HG03139 (cell line): ENCODE measurements at regions not wholly inside any gene's neighbourhood (a gene's known extent, or its start where the extent isn't known, plus 50 kb on each side); places are given as distances from the start of the nearest gene placed in this dataset.

Experiments
- ATAC-seq: cut with Tn5 transposase; IDR thresholded peaks from one replicate; pipeline ENCODE4 v1.9.1; 2021; ENCODE audit not compliant: unreplicated experiment

GRCh38 chr6:119476554-119476953 lies 127.0 kb upstream of the MAN1A1 start:
- ATAC-seq, result peak; percentile 83

- no peak for ATAC-seq
Measured at GRCh38 chr6:119476024-119476423, 126.5 kb upstream of the MAN1A1 start.

DNA sequence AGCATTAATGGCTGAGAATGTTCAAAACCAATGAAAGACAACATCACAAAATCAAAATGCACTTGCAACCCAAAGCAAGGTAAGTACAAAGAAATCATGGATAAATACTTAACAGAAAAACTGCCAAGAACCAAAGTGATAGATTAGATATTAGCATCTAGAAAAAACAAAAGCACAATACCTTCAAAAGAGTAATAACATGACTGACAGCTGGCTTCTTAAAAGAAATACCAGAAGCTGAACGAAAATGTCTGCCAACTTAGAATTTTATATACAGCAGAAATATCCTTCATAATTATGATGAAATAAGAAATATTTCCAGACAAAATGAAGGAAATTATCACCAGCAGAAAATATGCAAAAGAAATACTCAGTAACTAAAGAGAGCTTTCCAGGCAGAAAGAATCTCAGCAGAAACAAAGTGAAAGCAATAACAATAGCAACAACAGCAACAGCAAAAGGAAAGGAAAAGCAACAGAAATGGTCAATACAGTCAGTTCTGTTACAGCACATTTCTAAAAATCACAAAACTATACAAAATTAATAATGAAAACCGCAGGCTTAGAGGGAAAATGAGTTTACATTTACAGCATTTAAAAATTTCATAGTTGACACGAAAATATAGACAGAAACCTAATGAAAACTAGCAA lies 121.5 kb upstream of the MAN1A1 start:
- no peak for ATAC-seq

GRCh38 chr6:119467488-119468081 lies 118.0 kb upstream of the MAN1A1 start:
- no peak for ATAC-seq

GRCh38 chr6:119466226-119466625 lies 116.7 kb upstream of the MAN1A1 start:
- ATAC-seq, result no peak

GRCh38 chr6:119463081-119463626 lies 113.6 kb upstream of the MAN1A1 start:
- ATAC-seq, result peak; percentile 76

DNA sequence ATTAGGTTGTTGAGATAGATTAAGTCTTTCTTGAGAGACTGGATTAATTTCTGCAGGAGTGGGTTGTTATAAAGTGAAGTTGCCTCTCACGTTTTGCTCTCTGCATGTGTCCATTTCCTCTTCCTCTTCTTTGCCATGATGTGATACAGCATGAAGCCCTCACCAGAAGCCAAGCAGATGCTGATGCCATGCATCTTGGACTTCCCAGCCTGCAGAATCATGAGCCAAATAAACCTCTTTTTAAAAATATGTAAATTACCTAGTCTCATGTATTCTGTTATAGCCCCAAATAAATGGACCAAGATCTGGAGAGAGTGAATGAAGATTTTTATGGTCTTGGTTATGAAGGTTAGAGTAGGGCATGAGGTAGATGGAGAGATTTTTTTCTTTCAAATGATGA lies 111.6 kb upstream of the MAN1A1 start:
- no peak for ATAC-seq

- ATAC-seq, result peak; percentile 54
Measured at GRCh38 chr6:119459207-119459974, 109.8 kb upstream of the MAN1A1 start.

DNA sequence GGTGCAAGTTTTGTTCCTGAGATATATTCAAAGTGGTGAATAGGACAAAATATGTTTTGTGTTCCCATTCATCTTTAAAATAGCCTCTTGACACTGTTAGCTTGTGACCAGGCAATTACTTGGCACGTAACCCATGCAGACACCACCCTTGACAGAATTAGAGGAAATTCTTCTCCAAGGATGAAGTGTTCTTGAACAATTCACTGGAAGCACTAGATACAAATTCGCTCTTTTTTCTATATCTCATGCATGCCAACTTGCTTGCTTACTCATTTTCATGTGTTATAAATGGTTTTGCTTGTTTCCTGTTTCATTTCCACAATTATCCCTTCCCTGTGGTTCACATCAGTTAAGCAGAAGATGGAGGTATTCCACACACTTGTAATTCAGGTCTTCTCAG lies 105.2 kb upstream of the MAN1A1 start:
- no peak for ATAC-seq

DNA sequence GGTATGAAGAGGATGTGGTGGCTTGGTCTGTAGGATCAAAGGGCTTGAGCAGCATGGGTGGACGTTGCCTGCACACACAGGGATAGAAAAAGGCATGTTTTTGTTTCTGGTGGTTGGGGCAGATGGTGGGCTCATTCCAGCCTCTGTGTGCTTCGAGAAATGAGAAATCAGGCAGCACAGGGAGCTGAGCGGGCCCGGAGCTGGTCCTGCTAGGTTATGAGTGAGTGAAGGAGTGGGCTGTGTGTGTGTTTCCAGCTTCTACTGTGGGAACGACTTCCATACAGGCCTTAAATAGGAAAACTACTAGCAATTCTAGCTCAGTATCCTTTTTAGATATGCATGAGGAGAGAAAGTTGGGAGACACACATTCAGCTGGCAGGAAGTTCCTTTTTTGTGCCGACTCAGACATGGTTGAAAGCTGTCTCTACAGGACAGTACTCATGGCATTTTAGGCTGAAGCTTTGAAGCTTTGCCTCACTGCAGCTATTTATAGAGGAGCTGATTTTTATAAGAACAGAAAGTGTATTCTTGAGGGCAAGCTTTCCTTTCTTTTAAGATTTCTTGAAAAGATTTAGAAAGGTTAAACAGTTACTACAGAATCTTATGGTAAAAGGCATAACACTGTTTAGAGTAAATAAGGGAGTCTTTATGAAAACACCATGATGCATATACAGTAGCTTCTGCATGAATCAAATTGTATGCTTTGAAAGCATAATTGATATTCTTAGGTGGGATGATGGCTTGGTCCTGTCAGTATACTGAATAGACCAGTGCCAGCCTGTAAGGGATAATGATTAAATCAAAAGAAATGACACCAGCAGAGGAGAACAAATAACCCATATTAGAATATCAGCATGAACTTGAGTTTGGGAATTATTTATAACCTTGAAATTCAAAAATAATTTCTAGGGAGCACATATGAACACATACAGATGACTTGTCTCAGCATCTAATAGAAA lies 104.0 kb upstream of the MAN1A1 start:
- ATAC-seq, result no peak

DNA sequence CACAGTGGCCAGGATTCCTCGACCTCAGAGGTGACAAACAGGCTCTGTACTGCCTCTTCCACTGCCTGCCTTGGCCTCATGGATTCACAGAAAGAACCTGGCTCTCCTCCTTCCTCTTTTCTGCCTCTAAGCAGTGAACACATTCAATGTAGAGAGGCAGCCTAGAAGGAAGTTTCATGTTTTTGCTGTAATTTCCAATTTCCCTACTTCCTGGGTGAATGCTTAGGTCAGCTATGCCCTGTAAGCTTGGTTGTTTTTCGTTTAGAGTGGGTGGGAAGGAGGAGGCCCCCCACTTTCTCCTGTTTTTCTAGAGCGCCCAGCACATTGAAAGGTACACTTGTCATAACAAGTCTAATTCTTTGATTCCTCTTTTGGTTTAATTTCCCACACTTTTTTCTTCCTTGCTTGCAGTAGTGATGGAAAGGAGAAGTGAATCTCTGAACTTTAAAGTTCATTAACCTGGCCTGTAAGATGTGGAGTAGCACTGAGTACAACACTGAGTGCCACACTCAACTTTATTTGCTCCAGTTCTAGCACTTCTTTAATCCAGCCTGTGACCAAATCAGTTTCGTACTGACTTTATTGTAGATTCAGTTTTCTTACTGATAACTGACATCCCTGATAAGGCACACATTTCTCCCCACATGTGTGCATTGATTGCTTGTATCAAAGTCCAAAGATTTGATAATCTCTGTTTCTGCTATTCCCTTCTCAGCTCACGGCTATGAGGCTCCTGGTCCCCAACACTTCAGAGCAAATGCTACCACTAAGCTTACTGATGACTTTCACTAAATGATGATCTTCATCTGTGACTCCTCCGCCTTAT lies 100.0 kb upstream of the MAN1A1 start:
- ATAC-seq, result no peak

DNA sequence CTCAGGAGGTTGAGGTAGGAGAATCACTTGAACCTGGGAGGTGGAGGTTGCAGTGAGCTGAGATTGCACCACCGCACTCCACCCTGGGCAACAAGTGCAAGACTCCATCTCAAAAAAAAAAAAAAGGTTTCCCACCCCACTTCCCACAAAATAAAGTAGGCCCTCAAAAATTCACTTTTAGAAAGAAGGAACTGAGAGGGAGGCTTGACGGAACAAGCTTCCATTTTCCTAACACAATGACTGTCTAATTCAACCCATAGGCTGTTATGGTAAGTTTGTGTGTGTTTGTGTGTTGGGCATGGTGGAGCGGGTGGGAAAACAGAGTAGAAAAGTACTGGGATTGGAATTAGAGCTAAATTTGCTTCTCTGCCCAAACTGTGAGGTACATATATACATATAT lies 98.4 kb upstream of the MAN1A1 start:
- no peak for ATAC-seq

DNA sequence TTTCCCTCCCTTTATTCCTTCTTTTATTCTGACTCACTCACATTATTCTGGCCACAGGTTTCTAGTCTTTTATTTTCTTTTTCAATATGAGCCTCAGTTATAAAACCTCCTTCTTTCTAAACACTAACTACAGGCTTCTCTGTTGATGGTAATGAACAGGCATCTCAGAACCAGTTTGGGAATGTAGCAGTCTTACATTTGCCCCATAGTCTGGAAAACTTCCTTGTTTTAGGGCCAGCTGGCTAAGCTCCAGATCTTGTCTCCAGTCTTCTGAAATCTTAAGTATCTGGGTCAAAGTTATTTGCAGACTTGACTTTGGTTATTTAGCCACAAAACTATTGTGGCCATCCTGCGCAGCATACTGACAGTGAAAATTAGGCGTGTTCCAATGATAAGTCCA lies 97.0 kb upstream of the MAN1A1 start:
- no peak for ATAC-seq

DNA sequence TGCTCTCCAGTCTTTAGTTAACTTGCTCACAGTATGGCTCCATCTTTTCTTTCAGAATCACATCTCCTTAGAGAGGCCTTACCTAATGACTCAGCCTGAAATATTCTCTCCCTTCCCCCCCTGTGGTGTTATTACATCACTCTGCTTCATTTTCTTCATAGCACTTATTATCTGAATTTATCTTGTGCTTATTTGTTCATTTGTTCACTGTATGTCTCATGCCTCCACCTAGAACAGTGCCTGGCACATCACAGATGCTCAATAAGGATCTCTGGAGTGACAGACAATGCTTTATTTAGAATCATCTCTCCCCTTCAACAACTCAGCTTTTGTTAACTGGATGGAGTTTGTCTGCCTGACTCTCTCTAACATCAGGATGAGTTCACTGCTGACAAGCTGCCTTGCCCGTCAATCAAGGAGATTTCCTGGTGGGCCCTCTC lies 96.6 kb upstream of the MAN1A1 start:
- ATAC-seq, result no peak

GRCh38 chr6:119445666-119446065 lies 96.1 kb upstream of the MAN1A1 start:
- no peak for ATAC-seq

DNA sequence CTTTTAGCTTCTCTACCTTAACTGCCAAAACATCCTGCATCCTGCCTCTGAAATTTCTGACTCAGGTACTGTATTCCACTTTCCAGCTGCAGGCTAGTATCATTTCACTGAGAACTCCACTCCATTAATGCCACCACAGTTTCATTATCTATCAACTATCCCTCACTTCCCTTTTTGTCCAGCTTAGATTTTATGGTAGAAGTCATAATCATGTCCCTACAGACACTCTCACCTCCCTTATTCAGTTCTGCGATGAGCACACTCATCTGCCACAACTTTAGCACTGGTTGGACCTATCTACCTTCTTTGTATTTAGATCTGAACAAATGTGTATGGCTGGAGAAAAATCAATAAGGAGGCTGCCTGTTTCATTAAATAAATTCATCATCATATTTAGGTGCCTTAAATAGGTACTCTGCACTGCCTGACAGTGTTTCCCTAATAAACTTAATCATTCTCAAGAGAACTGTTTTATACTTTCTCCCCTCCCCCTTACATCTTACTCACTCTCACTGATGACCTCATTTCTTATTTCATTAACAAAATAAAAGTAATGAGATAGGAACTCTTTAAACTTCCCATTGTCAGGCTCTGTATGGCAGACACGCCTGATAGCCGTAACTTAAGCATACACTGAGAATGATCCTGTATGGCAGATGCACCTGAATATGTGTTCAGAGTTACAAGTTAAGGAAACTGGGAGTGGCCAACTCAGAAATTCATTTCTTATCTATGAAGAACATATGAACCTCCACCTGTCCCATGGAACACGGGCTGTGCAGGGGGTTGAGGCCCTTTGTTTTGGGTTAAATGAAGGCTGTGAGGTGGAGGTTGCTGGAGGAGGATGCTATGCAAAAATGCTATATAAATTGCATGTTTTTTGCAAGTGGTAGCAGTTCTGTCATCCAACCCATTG lies 95.3 kb upstream of the MAN1A1 start:
- ATAC-seq, result peak; percentile 57

DNA sequence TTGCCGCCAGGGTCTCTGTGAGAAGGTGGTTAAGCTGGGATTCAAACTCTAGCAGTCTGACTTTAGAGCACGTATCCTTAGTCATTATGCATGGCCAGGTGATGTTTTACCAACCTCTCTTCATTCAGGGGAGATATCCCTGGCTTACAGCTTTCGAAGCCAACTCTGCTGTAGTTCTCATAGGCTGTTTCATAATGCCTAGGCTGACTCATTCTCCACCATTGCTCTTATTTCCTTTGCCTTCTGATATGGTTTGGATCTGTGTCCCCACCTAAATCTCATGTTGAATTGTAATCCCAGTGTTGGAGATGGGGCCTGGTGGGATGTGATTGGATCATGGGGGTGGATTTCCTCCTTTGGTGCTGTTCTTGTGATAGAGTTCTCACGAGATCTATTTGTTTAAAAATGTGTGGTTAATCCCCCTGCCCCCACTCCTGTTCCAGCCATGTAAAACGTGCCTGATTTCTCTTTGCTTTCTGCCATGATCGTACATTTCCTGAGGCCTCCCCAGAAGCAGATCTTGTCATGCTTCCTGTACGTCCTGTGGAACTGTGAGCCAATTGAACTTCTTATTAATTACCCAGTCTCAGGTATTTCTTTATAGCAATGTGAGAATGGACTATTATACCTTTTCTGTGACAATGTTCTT lies 94.6 kb upstream of the MAN1A1 start:
- no peak for ATAC-seq

GRCh38 chr6:119442776-119443184 lies 93.2 kb upstream of the MAN1A1 start:
- ATAC-seq, result peak; percentile 47
